GM19043 (cell line): ENCODE measurements at regions not wholly inside any gene's neighbourhood (a gene's known extent, or its start where the extent isn't known, plus 50 kb on each side); places are given as distances from the start of the nearest gene placed in this dataset.

Source experiments
- ATAC-seq: cut with Tn5 transposase; IDR thresholded peaks from one replicate; pipeline ENCODE4 v1.9.1; 2021; ENCODE audit warnings: low read depth; ENCODE audit not compliant: unreplicated experiment

DNA sequence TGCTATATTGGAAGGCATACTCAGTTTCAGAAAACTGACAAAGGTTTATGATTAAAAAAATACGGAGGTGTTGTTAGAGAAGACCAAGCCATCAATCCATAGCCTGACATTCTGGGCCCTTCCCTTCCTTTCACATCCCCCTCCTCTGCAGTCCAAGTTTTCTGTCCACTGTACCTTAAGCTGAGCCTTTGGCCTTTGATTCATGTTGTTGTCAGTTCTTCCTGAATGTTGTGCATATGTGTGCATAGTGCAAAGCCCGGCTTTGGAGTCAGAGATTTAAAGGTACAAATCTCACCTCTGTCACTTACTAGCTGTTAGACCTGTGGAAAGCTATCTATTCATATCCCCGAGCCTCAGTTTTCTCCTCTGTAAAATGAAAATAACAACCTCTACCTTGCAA, 104.9 kb upstream of the AGBL1 start:
- no peak for ATAC-seq

GRCh38 chr15:85976102-85976501, 103.6 kb upstream of the AGBL1 start:
- ATAC-seq, result no peak

GRCh38 chr15:85976986-85977385, 102.7 kb upstream of the AGBL1 start:
- ATAC-seq, result no peak

DNA sequence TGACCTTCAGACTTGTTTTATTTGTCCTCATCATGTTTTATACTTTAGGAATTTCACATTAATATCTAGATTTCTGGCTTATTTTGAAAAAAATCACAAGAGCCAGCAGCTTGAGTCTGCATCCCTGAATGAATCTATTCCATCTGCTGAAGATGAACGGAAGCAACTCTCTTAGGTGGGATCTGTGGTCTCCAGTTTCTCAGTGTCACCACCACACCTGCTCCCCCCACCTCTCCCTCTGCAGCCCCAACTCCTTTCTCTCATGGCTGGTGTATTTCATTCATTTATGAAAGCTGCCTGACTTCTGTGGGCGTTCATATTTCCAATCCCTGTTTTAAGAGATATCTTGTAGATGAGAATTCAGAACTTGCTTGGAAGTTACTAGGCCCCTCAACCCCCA, 102.1 kb upstream of the AGBL1 start:
- no peak for ATAC-seq

- ATAC-seq, result no peak
Measured at GRCh38 chr15:85979929-85980328, 99.7 kb upstream of the AGBL1 start.

- no peak for ATAC-seq
Measured at GRCh38 chr15:85980946-85981345, 98.7 kb upstream of the AGBL1 start.

GRCh38 chr15:85984241-85984640, 95.4 kb upstream of the AGBL1 start:
- no peak for ATAC-seq

DNA sequence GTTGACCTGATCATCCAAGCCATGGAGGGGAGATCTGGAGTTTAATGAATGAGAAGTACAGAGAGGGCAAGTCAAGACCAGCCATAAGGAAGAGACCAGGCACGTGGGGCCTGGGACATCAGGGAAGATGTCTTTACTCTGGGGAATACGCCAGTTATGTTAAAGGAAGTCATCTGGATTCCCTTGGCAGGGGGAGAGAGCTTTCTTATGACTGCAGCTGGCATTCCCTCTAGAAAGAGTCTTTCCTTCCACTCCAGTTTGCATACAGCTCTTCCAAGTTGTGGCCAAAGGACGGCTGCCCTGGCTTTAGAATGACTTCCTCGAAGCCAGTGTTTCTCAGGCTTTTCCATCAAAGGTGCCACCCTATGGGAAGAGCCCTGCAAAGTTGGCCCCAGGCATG, 93.6 kb upstream of the AGBL1 start:
- no peak for ATAC-seq

- ATAC-seq, result no peak
Measured at GRCh38 chr15:85986741-85987140, 92.9 kb upstream of the AGBL1 start.

DNA sequence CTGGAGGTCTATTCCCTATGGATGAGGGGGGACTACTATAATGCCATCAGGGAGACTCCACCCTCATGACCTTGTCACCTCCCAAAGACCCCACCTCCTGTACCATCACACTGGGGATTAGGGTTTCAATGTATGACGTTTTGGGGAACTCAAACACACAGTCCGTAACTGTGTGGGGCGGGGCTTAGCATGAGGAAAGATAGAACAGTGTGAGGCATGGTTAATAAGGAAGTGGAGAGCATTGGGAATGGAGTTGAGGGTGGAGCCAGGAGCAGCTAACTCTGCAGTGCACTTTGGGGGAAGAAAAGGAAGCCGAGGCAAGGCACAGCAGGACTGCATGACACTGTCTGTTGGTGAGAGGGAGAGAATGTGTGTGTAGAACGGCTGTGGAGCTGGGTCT, 90.9 kb upstream of the AGBL1 start:
- no peak for ATAC-seq

DNA sequence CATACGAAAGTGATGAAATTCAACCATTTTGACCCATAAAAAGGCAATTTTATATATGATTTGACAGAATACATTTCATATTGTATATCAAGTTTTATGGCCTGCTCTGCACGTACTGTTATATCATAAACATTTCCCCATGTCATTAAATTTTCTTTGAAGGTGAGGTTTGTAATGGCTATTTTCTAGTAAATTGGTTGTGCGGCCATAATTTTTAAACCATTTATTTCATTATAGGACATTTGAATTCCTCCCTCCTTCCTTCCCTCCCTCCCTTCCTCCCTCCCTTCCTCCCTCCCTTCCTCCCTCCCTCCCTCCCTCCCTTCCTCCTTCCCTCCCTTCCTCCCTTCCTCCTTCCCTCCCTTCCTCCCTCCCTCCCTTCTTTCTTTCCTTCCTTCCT, 87.4 kb upstream of the AGBL1 start:
- no peak for ATAC-seq

DNA sequence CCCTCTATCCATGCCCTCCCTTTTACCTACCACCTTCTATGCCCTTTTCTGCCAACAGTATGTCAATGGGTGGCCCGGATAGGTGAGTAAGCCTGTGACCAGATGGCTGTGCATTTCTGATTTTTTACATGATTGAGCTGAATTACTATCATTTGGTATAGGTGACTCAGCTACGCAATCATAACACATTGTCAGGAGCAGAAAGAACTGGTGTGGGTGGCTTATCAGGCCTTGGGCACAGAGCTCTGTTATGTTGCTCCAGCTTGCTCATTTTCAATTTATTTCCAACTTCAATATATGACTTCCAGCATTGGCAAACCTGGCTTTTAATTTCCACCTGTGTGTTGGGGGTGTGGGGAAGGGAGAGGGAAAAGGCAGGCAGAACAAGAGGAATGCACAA, 86.6 kb upstream of the AGBL1 start:
- no peak for ATAC-seq

GRCh38 chr15:85997618-85998017, 82.1 kb upstream of the AGBL1 start:
- no peak for ATAC-seq

DNA sequence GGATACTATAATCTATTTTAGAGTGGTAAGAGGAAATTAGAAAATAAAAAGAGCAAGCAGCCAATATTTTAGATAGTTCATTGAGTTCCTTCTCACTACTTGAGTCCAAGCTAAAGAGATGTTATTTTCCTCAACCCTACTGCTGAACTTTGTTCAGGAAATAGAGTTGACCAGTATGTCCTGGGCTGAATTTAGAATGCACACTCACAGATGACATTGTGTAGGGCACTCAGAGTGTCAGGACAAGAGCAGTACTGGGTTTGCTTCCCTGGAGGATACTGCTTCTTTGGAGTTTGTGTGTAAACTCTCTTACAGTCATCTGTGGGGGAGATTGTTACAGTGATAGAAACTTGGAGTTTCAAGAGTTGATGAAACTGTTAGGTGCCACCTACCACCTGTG, 80.0 kb upstream of the AGBL1 start:
- ATAC-seq, result no peak

DNA sequence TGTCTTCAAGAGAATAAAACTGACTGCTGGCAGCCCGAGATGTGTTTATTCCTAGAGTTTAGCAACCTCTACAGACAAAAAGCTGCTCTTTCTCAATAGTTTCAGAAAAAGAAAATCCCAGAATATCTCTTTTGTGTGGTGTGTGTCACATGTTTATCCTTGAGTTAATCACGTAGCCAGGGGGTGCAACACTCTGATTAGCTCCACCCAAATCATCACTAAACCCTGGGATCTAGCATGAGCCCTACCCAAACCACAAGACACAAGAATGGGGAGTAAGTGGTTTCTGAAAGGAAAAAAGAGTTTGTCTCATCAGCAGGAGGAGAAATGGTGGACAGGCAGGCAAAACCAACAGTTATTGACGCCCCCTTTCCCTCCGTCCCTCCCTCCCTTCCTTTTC, 78.5 kb upstream of the AGBL1 start:
- no peak for ATAC-seq

DNA sequence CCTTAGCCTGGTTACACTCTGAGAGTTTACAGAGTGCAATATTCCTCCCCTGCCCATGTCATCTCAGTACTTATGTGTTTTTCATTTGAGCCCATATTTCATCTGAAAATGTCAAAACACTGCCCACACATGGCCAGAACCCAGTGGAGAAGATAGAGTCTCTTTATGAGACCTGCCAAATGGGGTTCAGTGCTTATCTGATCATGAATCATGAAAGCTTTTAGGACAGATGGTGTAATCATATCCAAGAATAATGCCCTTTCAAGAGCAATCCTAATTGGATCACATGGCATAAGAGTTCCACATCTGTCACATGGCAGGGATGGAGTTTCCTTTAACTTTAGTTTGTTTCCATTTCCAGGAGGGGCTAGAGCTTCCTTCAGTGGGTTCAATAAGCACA, 77.2 kb upstream of the AGBL1 start:
- ATAC-seq, result no peak

DNA sequence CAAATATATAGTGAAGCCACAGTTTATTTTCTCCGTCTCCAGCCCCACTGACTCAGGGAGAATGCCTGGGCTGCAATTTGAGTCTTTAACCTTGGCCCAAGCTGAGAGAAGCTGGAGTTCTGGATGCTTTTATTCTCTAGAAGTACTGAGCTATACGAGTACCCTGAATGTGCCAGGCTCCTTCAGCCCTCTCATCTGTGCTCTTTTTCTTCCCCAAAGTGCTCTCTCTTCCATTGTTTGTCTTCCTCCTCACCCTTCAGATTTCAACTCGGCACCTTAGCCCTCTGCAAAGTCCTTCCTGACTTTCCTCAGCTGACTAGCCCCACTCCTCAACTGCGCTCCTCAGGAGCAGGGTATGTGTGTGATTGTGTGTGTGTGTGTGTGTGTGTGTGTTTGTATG, 75.6 kb upstream of the AGBL1 start:
- no peak for ATAC-seq

DNA sequence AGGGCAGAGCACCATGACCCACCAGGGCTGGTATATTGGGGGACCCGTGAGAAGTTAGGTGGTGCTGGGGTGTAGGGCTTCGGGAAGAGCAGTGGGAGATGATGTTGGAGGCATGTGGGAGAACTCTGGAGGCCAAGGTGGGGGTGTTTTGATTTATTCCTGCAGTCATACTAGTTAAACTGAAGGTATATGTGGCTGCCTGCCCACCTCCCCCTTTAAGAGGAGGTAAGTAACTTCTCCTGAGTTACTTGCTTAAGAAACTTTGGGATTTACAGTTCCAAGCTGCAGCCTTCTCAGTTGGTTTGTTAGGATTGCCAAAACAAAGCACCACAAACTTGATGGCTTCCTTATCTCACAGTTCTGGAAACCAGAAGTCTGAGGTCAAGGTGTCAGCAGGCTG, 73.1 kb upstream of the AGBL1 start:
- ATAC-seq, result no peak

GRCh38 chr15:86009727-86010126, 69.9 kb upstream of the AGBL1 start:
- ATAC-seq, result no peak

- ATAC-seq, result no peak
Measured at GRCh38 chr15:86010398-86010797, 69.3 kb upstream of the AGBL1 start.

DNA sequence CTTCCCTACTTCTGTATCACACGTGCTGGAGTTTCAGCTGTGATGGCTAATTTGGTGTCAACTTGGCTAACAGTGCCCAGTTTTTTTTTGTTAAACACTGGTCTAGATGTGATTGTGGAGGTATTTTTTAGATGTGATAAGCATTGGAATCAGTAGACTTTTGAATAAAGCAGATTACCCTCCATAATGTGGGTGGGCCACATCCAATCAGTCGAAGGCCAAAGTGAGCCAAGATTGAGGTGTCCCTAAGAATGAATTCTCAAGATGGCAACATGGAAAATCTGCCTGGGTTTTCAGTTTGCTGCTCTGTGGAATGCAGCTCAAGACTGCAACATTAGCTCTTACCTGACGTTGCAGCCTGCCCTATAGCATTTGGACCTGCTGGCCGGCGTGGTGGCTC, 68.8 kb upstream of the AGBL1 start:
- no peak for ATAC-seq

GRCh38 chr15:86014016-86014415, 65.7 kb upstream of the AGBL1 start:
- ATAC-seq, result no peak

GRCh38 chr15:86016750-86017149, 62.9 kb upstream of the AGBL1 start:
- ATAC-seq, result no peak

- no peak for ATAC-seq
Measured at GRCh38 chr15:86018679-86019078, 61.0 kb upstream of the AGBL1 start.
